Hematopoietic multipotent progenitor cell treated with erythropoietin and hydrocortisone succinate and interleukin-3 and kit ligand, for 4 days (in vitro differentiated cells): ENCODE measurements at regions not wholly inside any gene's neighbourhood (a gene's known extent, or its start where the extent isn't known, plus 50 kb on each side); places are given as distances from the start of the nearest gene placed in this dataset.

ENCODE experiments used
- DNase-seq: peaks from one replicate; pipeline ENCODE4 v3.0.0-alpha.2; 2015

DNA sequence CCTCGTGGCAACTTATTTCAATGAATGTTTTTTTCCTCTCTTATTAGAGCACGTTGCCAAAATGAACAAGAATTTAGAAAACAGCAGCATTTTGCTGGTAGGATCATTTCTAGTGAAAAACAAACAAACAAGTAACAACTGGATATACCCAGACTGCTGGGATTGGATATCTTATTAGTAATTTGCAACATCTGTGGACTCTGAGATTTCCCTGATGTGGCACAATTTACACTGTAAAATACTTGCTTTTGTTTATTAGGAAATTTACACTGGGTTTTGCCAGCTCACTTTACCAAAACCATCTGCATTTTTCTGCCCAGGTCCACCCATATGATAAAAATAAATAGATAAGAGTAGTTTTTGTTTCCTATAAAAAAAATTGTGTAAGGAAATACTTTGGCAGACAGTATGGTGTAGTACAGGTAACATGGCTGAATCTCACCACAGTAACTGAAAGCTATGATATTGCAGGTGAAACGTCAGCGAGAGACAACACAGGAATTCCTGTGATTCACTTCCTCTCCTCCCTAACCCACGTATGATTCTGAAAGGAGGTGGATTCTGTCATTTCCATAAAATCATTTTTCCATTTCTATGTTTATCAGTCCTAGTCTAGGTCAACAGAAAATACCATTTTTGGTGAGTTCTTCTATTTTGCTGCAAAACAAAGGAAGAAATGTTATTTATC, 176.2 kb upstream of the NOVA1 start:
- no peak for DNase-seq

DNA sequence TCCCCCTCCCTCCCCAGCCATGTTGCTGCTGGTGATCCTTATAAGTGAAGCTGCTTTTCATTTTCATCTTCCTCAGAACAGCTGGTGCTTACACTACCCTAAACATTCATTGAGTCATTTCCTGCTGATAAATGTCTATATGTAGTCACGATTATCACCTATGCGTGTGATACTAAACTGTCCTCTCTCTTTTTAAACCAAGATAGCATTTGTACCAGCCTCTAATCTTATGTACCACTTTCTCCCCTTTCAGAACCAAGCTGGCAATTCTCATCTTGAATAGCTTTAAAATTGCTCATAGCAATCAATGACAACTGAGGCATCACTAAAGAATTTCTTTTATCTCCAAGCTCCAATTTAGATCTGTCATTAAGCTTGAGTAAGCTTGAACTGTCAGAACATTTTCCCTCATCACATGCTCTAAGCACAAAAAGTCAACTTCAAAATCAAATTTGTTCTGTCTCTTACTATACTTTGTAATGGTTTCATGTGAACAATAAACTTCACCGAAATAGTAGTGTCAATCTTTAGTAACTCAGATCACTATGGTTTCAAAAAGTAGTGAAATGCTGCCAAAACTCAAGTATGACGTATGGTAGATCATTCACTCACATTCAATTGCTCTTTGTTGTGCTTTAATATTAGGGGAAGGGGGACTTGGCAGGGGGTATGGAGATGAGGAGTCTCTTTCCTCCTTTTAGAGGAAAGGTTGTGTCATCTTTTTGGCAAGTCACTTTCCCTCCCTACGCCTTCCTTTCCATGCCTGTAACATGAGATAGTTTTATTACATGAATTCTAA, 178.1 kb upstream of the NOVA1 start:
- no peak for DNase-seq

DNA sequence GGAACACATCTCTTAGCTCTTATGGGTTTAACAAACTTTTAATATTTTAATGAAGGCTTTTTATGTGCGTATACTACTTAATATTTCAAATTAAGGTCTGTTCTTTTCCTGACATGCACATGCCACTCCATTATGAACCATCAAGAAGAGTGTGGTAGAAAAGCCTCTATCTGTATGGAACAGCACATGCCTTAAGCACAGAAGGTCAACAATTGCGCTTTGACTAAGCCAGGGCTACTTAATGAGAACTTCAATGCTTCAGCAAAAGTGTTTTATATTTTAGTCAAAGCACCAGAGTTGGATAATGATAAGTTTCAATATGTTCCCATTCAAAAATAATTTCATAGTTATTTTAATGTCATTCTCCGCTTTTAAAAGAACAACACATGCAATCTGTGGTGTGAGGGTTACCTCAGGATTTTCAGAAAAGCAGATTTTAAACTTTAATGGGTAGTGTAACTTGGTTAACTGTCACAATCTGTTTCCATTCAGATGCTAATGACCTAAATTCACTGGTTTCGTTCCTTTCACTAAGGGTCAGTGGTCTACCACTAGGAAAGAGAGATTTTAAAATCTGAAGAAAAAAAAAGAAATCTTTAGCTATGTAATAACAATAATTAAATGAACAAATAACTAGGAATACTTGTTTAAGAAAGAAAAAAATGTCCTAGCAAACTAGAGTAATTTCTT, 193.4 kb upstream of the NOVA1 start:
- no peak for DNase-seq

DNA sequence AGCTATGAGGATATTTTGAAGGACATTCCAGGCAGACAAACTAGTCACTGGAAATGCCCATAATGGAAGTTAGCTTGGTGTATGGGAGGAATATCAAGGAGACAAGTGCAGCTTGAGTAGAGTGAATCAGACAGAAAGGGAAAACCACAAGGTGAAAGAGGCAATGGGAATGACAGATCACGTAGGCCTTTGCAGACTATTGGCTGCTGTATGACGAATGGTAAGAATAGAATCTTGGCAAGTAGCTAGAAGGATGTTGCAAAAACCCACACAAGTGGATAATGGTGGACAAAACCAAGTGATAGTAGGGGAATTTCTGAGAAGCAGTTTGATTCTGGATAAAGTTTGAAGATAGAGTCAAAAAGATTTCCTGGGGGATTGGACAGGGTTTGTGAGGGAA, 196.9 kb upstream of the NOVA1 start:
- DNase-seq, result no peak

DNA sequence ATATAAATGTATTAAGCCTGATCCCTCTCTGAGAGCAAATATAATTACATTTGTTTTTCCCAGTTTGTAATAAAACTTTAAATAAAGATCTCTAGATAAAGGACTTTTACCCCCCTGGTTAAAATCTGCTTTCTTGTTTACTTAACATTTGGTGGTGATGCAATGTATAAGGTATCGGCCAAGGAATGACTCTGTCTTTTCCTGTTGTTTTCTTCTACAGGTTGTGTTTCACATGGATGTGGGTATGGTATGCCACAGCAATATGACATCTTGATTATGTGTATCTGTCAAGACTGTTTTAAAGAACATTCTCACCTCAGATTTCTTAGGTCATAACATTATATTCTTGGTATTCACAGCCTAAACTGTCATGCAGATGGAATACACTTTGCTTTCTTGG, 210.6 kb upstream of the NOVA1 start:
- no peak for DNase-seq

DNA sequence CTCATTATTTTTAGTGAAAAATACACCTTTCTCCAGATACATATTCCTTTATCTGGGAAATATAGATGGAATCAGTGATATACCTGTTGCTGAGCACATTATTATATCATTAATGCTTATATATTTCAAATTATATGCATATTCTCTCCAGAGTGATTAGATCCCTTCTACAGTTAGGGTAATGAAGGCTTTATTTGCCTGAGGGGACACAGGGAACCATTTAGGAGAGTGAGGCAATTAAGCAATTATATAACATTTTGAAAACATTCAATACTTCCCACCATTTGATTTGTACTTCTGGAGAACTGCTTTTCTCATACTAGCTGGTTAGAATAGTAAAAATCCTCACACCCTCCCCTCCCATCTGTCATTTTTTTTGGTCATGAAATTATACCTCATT, 212.8 kb upstream of the NOVA1 start:
- no peak for DNase-seq

DNA sequence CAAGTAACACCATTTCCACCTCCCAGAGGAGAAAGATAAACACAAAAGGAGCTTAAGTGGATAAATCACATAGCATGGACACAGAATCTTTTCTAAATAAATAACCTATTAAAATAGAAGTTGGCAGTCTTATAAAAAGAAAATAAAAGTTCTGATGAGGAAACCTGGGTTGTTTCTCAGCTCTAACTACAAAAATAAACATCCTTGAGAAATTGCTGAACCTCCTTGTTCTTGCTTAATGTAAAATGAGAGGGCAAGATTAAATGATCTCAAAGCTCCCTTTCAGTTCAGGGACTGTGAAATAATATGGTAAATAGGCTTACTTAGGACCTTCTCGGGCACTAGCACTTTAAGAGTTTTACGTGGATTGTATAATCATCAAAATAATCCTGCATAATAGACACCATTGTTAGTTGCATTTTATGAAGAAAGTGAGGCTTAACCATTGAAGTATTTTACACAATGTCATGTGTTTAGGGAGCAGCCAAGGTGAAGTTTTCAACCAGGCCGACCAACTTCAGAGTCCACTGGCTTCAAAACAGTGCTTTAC, 214.0 kb upstream of the NOVA1 start:
- no peak for DNase-seq

DNA sequence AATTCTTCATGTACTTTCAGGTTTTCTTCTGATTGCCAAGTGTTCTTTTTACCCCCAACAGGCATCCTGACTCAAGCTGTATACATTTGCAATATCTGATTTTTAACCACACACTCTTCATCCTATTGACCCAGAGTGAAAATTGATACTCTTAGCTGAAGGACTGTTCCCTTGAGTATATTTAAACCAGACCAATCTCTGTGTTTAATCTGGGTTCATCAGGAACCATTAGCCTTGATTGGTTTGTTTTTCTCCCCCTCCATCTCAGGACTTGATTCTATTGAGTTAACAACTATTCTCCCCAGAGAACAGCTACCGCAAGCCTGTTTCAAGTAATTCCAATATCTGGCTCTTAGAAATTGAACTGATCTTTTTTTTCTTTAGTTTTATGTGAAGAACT, 222.3 kb upstream of the NOVA1 start:
- no peak for DNase-seq

DNA sequence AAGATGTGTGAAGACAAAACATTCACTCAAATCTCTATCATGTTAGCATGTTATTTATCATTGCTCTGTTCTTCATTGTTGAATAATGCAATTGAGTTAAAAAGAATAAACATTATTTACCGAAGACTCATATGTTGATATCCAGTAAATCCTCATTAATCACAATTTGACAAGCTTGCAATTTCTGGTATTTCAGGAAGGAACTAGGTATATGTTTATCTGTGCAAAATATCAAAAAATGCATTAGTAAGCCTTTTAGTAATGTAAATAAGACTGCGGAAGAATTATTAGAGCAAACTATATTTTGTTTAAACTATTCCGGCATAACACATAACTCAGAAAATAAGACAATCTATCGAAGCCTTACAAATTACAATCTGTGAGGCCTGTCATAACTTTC, 222.7 kb upstream of the NOVA1 start:
- no peak for DNase-seq

DNA sequence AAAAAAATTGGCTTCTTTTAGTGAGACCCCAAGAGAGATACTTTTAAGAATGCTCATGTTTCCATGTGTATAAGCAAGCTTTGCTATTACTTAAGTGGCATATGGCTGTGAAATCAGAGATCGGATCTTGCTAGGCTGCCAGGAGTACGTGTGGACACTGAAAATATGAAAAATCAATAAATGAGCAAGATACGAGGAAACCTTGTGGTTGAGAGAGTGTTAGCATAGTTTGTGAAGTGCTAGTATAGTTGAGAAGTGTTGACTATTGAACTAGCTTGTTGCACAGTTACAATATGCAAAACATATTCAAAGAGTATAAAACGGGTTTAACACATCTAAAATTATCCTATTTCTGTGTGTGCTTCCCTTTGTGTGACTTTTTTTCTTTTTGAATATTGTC, 230.9 kb upstream of the NOVA1 start:
- no peak for DNase-seq

DNA sequence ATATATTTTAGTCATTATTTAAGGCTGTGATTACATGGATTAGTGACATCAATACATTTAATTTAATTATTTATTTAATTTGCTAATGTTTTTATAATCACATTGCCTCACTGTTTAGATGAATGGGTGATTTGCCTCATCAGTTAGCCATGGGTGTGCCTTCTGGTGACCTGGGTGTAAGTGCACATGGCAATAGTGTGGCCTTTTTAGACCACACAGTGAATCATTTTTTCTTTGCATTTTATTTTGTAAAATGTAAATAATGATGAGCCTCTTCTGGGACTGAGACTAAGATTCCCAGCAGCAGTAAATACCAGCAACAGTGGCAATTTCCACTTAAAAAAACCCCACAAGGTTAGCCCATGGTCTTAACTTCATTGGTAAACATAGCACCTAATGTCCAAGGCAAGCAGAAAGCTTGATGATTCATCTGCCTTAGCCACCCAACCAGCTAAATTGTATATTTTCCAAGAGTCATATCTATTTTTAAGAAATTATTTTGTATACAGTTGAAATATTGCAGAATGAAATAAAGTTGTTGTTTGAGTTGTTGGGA, 235.9 kb upstream of the NOVA1 start:
- no peak for DNase-seq

DNA sequence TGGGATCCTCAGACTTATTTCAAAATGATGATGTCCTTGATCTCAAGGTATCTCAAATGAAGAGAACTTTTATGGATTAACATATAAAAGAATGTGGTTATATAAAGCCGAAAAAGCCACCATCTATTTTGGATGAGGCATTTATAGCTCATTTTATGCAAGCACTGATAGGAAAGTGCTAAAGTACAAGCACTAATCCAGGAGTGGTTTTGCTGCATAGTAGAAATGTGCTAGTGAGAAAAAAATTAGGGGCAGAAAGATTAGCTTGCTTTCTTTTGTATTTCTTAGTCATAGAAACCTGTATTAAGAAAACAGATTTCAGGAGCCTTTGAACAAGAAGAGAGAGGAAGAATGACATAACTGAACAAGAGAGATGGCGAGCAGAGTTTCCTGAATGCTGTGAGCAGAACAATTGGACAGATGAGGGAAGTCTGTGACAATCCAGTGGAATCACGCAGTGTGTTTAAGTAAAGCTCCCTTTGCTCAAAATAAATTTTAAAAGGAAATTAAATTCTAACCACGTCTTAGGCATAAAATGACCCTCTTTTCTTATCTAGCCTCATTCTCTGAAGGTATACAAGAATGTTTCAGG, 238.2 kb upstream of the NOVA1 start:
- DNase-seq, result no peak

DNA sequence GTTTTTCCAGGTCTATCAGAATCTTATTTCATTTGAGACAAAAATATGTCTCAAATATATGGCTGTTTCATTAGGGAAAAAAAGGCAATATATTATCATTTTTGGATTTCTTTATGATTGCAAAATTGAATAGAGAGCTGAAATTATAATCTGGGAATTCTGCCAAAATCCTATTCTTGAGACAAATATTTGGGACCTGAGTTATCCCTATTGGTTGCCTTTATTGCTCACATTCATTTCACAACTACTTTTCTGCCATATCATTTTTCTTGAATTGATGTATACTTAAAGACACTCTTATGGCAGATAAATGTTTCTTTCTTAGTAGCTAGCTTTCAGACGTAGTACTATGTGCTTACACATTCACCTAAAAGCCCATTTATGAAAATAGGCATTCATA, 241.6 kb upstream of the NOVA1 start:
- DNase-seq, result no peak

DNA sequence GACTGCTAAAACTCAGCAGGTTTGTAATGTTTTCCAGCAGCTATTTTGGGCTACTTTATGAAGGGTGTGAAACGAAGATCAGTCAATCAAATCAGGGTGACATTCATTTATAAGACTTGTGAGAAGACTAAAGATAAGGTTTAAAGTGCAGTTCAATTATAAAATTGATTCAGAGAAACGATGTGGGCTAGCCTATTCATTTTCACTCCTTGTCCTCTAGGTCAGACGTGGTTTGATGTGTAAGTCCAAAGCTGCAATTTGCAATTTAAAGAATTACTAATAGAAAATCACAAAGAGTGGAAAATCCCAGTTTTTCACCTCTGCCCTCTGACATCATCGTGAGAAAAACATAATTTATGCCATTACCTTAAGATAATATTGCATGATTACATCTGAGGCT, 243.5 kb upstream of the NOVA1 start:
- no peak for DNase-seq

DNA sequence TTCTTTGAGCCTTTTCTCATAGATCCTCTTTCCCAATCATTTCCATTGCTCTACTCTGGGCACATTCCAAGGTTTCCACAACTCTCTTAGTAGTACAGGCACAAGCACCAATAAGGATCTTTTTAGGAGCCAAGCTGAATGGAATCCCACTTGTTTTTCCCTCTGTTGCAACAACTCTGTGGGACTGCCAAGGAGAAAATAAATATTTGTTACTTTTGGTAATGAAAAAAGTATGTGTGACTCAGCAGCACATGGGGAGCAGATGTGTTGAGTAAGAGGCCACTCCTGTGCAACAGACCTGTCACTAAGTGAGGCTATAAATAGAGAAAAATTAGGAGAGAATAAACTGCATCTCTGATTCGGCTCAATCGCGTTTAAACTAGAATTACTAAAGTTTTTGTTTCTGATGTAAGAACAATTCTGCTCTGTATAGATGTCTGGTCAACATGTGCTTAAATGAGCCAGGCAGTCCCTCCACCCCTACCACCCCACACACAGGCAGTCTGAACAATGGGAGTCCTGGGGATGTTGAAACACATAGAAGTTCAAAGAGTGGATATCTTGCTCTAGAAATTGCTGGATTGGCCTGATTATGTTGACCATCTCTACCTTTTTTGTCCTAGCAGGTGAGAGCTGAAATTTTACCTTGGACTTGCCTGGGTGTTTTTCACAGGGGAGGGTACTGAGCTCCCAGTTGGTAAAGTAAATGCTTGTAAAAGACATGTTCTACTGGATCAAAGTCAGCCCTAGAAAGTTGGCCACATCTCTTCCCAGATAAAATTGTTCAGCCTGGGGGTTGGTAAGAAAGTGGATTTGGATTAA, 244.3 kb upstream of the NOVA1 start:
- DNase-seq, result no peak

DNA sequence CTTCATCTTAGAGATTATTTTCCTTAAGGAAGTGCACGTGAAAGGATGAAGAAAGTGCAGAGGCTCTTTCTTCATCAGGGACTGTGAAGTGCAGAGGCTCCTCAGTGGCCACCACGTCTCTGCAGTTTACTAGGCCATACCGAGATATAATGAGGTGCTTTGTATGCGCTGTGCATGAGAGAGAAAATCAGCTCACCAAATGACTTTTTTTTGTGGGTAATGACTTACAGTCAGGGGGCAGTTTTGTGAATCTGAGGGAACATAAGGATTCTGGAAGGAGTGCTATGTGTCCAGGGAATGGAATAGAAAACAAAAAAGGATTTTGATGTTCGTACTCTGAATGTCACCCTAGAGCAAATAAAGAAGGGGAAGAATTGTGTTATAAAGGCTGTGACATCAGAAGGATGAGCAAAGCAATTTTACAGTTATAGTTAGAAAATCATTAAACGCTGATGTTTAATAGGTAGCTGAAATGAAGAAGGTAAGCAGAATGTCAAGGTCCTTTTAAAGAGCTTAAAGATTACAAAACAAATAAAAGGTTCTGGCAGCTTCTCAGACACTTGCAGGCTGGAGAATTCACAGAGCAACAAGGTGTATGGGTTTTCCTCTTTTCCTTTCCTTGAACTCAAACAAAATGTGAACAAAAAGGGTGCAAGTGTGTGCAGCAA, 247.5 kb upstream of the NOVA1 start:
- no peak for DNase-seq

DNA sequence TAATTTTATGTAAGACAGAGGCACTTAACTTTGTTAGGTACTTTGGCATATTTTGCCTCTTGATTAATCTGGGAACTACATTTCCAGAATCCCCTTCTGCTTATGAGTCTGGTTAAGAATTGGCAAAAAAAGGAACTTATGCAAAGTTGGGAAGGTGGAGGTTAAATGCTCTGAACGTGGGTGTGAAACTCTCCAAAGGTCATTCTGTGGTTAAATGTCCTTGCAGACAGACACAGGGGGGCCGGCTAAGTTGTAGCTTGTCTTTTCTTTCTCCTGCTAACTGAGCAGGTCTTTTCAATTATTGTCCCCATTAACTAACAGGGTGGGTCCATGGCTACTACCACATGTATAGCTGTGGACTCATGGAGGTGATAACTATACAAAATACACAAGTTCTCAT, 248.6 kb upstream of the NOVA1 start:
- no peak for DNase-seq

DNA sequence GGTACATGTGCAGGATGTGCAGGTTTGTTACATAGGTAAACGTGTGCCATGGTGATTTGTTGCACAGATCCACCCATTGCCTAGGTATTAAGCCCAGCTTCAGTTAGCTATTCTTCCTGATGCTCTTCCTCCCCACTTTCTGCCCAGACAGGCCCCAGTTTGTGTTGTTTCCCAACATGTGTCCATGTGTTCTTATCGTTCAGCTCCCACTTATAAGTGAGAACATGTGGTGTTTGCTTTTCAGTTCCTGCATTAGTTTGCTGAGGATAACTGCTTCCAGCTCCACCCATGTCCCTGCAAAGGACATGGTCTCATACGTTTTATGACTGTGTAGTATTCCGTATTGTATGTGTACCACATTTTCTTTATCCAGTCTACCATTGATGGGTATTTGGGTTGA, 251.7 kb upstream of the NOVA1 start:
- DNase-seq, result no peak

DNA sequence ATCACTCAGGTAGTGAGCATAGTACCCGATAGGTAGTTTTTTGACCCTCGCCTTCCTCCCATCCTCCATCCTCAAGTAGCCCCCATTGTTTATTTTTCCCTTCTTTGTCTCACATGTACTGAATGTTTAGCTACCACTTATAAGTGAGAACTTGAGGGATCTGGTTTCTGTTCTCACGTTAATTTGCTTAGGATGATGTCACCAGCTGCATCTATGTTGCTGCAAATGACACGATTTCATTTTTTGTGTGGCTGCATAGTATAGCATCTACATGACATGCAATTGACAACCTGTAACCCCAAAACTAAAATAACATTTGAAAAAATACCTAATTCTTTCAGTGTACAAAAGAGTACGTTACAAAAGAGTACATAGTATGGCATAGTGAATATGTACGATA, 254.0 kb upstream of the NOVA1 start:
- DNase-seq, result no peak

DNA sequence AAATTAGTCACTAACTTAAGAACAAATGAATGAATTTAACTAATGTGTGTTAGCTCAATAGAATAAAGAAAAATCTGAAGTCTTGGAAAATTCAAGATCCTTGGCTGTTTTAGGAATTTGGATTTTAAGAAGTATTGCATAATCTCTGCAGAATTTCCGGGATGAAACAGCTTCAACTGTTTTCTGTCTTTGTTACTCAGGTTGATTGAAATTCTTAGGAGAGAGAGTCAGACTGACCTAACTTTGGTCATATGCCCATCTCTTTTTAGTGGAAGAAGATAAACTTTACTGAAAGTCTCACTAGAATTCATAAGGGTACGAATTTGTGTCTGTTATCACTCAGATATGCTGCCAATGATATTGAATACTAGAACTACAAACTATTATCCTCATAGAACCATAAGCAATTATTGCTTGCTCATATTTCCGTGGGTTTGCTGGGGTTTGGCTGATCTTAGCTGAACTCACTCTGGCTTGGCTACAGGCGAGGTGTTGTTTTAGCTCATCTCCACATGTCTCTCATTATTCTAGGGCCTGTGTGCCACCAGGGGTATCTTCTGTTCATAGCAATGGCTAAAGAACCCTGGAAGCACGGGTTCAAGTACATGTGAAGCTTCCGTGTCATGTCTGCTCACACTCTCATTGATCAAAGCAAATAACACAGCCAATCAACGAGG, 257.4 kb upstream of the NOVA1 start:
- DNase-seq, result no peak

DNA sequence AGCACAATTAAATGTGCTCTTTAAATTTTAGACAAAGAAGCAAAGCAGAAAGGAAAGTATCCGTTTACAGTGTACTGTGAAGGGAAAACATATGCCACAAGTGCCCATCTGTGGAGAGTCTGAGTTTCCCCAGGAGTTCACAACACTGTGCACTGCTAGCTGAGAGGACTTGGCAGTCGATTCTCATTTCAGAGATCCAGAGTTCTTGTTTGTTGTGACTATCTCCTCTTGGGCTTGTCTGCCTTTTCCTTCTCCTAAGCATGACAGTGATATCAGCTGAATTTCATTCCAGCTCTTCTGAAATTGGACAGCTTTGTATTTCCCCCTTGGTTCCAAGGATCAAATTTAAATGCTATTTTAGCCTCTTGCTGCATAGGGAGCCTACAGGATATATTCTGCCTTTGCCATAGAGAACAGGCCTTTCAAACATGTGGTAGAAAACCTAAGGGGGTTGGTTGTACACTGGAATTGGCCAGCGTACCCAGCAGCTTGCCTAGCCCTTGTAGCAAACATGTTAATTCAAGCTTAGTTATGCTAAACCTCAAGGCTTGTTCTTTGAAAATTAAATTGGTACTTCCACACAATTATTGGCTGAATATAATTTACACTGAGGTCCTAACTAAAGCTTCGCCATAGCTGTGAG, 259.2 kb upstream of the NOVA1 start:
- DNase-seq, result no peak
